DMS 273 (cell line): ENCODE measurements at regions not wholly inside any gene's neighbourhood (a gene's known extent, or its start where the extent isn't known, plus 50 kb on each side); places are given as distances from the start of the nearest gene placed in this dataset.

ENCODE experiments used
- DNase-seq: peaks from one replicate; lab custom pipeline; 2025; ENCODE audit not compliant: unreplicated experiment; lab: John Stamatoyannopoulos, UW

GRCh38 chr7:153440715-153441114 lies 611.5 kb upstream of the DPP6 start:
- no peak for DNase-seq

GRCh38 chr7:153443032-153443701 lies 609.0 kb upstream of the DPP6 start:
- no peak for DNase-seq

GRCh38 chr7:153444641-153445040 lies 607.6 kb upstream of the DPP6 start:
- no peak for DNase-seq

- no peak for DNase-seq
These were observed 606.6 kb upstream of the DPP6 start for GRCh38 chr7:153445641-153446040.

GRCh38 chr7:153446490-153446889 lies 605.7 kb upstream of the DPP6 start:
- no peak for DNase-seq

- DNase-seq: no peak
These were observed 605.2 kb upstream of the DPP6 start for GRCh38 chr7:153447011-153447410.

- DNase-seq: no peak
These were observed 599.5 kb upstream of the DPP6 start for GRCh38 chr7:153452661-153453060.

- DNase-seq: no peak
These were observed 597.9 kb upstream of the DPP6 start for GRCh38 chr7:153454306-153454705.

GRCh38 chr7:153457746-153458145 lies 594.5 kb upstream of the DPP6 start:
- DNase-seq: no peak

GRCh38 chr7:153470004-153470671 lies 582.1 kb upstream of the DPP6 start:
- no peak for DNase-seq

GRCh38 chr7:153472516-153472915 lies 579.7 kb upstream of the DPP6 start:
- no peak for DNase-seq

- no peak for DNase-seq
These were observed 579.0 kb upstream of the DPP6 start for GRCh38 chr7:153473185-153473584.

GRCh38 chr7:153475239-153475638 lies 577.0 kb upstream of the DPP6 start:
- no peak for DNase-seq

GRCh38 chr7:153476166-153476565 lies 576.0 kb upstream of the DPP6 start:
- DNase-seq: no peak

GRCh38 chr7:153496257-153496656 lies 555.9 kb upstream of the DPP6 start:
- no peak for DNase-seq

GRCh38 chr7:153503093-153503492 lies 549.1 kb upstream of the DPP6 start:
- no peak for DNase-seq

- no peak for DNase-seq
These were observed 547.7 kb upstream of the DPP6 start for GRCh38 chr7:153504288-153505075.

- DNase-seq: no peak
These were observed 544.3 kb upstream of the DPP6 start for GRCh38 chr7:153507885-153508284.

- no peak for DNase-seq
These were observed 542.4 kb upstream of the DPP6 start for GRCh38 chr7:153509768-153510167.

- no peak for DNase-seq
These were observed 541.5 kb upstream of the DPP6 start for GRCh38 chr7:153510674-153511073.

GRCh38 chr7:153514032-153514431 lies 538.2 kb upstream of the DPP6 start:
- no peak for DNase-seq

- DNase-seq: no peak
These were observed 536.8 kb upstream of the DPP6 start for GRCh38 chr7:153515359-153515758.
